Heart right ventricle (tissue), 16 donors: ENCODE measurements at regions not wholly inside any gene's neighbourhood (a gene's known extent, or its start where the extent isn't known, plus 50 kb on each side); places are given as distances from the start of the nearest gene placed in this dataset.

ENCODE experiments used
- ATAC-seq, 8 donors: fragments of 200-7000 bp; cut with Tn5 transposase; one replicate each; pipeline ENCODE4 v1.9.1; 2020; ENCODE audit warnings: mild to moderate bottlenecking in 8 of 8, moderate library complexity in 8 of 8, moderate number of reproducible peaks in 1 of 8
- DNase-seq, 2 donors: peaks; one replicate each; pipeline ENCODE4 v3.0.0-alpha.2; 2020
- H3K27ac ChIP-seq, 10 donors: fragments of 200-600 bp; sonication (generic) in 2 of 10; one replicate each; pipeline versions ENCODE4 v1.5.0 to v1.8.0; 2020 to 2022; ENCODE audit warnings: mild to moderate bottlenecking in 3 of 10
- H3K27me3 ChIP-seq, 7 donors: fragments of 200-600 bp; one replicate each; pipeline ENCODE4 v1.8.0; 2021 to 2022; ENCODE audit warnings: mild to moderate bottlenecking in 2 of 7
- H3K36me3 ChIP-seq, 9 donors: fragments of 200-600 bp; sonication (generic) in 1 of 9; one replicate each; pipeline versions ENCODE4 v1.5.0 to v1.8.0; 2020 to 2022; ENCODE audit warnings: mild to moderate bottlenecking in 2 of 9
- H3K4me1 ChIP-seq, 9 donors: fragments of 200-600 bp; sonication (generic) in 1 of 9; one replicate each; pipeline versions ENCODE4 v1.5.0 to v1.8.0; 2020 to 2022; ENCODE audit warnings: mild to moderate bottlenecking in 4 of 9
- H3K4me3 ChIP-seq, 10 donors: fragments of 200-600 bp; sonication (generic) in 2 of 10; one replicate each; pipeline versions ENCODE4 v1.5.0 to v1.8.0; 2020 to 2022; ENCODE audit warnings: mild to moderate bottlenecking in 7 of 10, moderate library complexity in 2 of 10
- H3K9me3 ChIP-seq, 11 donors: fragments of 200-600 bp in 10 of 11; sonication (generic) in 2 of 11; one replicate each; pipeline versions ENCODE4 v1.5.0 to v1.8.0; 2013 to 2022; ENCODE audit warnings: mild to moderate bottlenecking in 2 of 11, control low read depth in 1 of 11, moderate library complexity in 1 of 11
- WGBS, 2 donors: extraction: QIAGEN DNeasy Blood & Tissue Kit; methylation state at CpG; one replicate each; pipeline ENCODE4 v1.1.7; 2013; ENCODE audit warnings: inconsistent platforms in 1 of 2; 5-methylcytosine and 5-hydroxymethylcytosine counted together
- intact Hi-C, 10 donors: fragments of 100-400 bp; cut with DNase I; formaldehyde crosslinking; loops; one replicate each; pipeline versions ENCODE4 v1.11.1 to v1.14.2; 2022
- TF ChIP-seq, protein P1 (sequence below), 9 donors: fragments of 200-600 bp; sonication (generic) in 2 of 9; IDR thresholded peaks; one replicate each; pipeline versions ENCODE4 v1.5.0 to v1.8.0; 2021 to 2022; ENCODE audit warnings: antibody characterized with exemption in 9 of 9, mild to moderate bottlenecking in 5 of 9, moderate library complexity in 1 of 9
- donor health status: Arrhythmogenic right ventricular cardiomyopathy.
- donor health status: ischemic (EF 13 %, LVEDD 7.1; RV severe dilation, severe dysfunction).
- donor health status: healthy with polysubstance abuse.
- donor health status: DM: no; HTN: yes; CAD: no.
- donor health status: DM: no; HTN: no; CAD: no.
- donor health status: ischemic (EF 25% LVEDD 6.9; RV normal size, moderate dysfunction).
- donor health status: ischemic (EF 25% LVEDD 5.7; RV mildly dilated, moderate dysfunction).
- donor health status: healthy.
- donor health status: DM: yes; HTN: yes; CAD: no.
- donor health status: Ischemic cardiomyopathy.
- donor health status: ischemic (EF 35%, LVEDD 5.7; RV mildly dilated, moderate dysfunction).
- donor health status: nonischemic (EF 11% LVEDD 7.7; RV severe dilation, severe dysfunction).
- donor health status: DM: yes; HTN: yes; CAD: no.
- donor health status: PGD.
- donor health status: ischemic (EF 29% LVEDD 5.4; RV normal size, mild dysfunction).
- donor health status: nonischemic (EF 23%, LVEDD 6.1; RV moderate dilation, normal function).

DNA sequence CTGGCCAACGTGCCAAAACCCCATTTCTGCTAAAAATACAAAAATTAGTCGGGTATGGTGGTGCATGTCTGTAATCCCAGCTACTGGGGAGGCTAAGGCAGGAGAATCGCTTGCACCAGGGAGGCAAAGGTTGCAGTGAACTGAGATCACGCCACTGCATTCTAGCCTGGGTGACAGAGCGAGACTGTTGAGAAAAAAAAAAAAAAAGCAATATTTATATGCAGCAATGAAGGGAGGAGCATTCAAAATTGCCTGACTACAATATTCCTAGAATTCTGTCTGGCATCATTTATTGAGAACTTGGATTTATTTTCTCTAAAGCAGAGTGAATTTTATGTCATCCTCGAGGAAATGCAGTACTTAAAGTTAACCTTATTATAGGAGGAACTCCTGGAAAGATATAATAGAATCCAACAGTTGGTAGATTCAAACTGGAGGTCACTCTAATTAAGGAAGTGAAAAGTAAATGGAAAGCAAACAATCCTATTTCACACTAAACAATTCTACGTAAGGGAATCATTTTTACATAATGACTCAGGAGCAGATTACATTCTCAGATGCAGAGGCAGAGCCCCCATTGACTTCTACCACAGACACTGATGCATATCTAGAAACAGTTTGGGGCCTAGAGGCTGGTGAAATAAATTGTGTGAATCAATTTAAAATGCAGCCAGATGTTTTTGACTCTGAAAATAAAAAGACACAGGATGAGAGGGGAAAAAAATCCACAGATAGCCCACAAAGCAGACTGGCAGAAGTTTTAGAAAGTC lies 82.1 kb upstream of the FHIT start:
- no peaks in the 10 kb centered on the region for H3K4me1 ChIP-seq
- intact Hi-C loops = no loop called here

DNA sequence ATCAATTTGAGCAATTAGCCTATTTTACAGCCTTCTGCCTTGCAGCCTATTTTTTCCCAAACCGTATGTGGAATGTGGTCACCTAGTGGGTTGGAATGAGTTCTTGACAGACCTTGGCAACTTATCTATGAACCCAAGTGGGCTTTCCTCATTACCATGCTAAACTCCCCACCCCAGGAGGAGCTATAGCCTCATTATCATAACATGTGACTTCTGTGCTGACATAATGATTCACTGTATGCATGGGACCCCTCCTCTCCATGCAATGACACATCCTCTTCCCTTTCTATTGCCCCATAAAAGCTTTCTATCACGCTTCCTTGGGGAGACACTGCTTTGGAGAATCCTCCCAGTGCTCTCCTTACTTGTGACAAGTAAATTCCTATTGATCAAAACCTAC lies 83.5 kb upstream of the FHIT start:
- Histone ChIP-seq H3K36me3 (no peaks in the 10 kb centered on the region), H3K27ac (no peak overlapping the region), H3K4me3 (no peak overlapping the region), H3K4me1 (no peaks in the 10 kb centered on the region), H3K27me3 (no peaks in the 10 kb centered on the region), H3K9me3 (peaks cover 0 to 5% (median 0%) of the 10 kb centered on the region in 11 donors)
- no peak for DNase-seq
- intact Hi-C loops = no loop called here
- no peak for ATAC-seq
- 66 to 69% methylated on average over 2 of the region's 2 CpGs for WGBS, 2 donors
- TF ChIP-seq, protein P1, sequence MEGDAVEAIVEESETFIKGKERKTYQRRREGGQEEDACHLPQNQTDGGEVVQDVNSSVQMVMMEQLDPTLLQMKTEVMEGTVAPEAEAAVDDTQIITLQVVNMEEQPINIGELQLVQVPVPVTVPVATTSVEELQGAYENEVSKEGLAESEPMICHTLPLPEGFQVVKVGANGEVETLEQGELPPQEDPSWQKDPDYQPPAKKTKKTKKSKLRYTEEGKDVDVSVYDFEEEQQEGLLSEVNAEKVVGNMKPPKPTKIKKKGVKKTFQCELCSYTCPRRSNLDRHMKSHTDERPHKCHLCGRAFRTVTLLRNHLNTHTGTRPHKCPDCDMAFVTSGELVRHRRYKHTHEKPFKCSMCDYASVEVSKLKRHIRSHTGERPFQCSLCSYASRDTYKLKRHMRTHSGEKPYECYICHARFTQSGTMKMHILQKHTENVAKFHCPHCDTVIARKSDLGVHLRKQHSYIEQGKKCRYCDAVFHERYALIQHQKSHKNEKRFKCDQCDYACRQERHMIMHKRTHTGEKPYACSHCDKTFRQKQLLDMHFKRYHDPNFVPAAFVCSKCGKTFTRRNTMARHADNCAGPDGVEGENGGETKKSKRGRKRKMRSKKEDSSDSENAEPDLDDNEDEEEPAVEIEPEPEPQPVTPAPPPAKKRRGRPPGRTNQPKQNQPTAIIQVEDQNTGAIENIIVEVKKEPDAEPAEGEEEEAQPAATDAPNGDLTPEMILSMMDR (IDR thresholded peaks at IDR 0.05) = no peak

More for the DNA sequence above, 82.1 kb upstream of the FHIT start:
- TF ChIP-seq, protein P1 (IDR thresholded peaks at IDR 0.05) = no peak
- Histone ChIP-seq H3K27ac (no peak overlapping the region), H3K27me3 (no peaks in the 10 kb centered on the region), H3K36me3 (no peaks in the 10 kb centered on the region), H3K9me3 (peaks cover 0 to 5% (median 0%) of the 10 kb centered on the region in 11 donors), H3K4me3 (no peak overlapping the region)
- ATAC-seq (no peak), DNase-seq (no peak)
- WGBS, 2 donors = 73 to 81% methylated on average over 7 of the region's 7 CpGs

DNA sequence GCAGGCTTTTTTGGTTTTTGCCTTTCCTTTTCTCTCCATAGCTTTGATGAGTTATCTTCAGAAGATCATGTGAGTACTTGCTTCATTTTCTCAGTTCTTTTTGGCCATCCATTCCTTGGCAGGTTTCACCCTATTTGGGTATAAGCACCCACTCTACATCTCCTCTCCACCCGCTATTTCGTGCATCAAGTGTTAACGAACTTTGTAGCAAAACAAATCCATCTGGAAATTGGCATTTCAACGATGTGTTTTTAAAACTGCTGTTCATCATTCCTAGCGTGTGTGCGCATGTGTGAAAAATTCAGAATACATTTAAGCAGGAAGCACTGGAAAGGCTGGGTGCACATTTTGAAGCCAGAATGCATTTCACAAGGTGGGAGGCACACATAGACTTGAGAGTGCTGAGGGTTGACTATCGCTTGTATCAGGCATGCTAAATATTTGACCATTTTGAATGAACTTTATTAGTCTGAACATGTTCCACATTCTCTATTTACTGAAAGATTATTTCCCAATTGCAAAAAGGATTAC lies 89.7 kb upstream of the FHIT start:
- TF ChIP-seq, protein P1 (IDR thresholded peaks at IDR 0.05) = no peak
- no peaks in the 10 kb centered on the region for H3K4me1 ChIP-seq
- WGBS, 2 donors = 82 to 87% methylated on average over 7 of the region's 7 CpGs
- no peak for ATAC-seq
- H3K9me3 ChIP-seq = no peaks in the 10 kb centered on the region
- H3K27ac ChIP-seq = no peak overlapping the region
- H3K27me3 ChIP-seq = no peaks in the 10 kb centered on the region
- intact Hi-C loops = no loop called here
- H3K4me3 ChIP-seq = no peak overlapping the region
- DNase-seq = no peak
- H3K36me3 ChIP-seq = no peaks in the 10 kb centered on the region

DNA sequence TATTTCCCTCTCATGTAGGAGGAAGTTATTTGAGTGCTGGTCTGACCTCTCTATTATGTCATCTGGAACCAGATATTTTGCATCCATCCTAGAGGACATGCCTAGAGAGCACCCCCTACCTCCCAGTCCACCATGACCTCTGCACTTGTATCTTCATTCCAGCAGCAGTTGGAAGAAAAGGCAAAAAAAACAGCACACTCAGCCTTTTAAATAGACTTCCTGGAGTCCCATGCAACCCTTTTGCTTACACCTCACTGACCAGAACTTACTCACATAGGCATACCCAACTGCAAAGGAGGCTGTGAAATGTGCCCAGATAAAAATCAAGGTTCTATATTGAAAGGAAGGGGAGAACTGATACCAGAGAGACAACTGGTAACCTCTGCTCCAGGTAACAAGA lies 92.3 kb upstream of the FHIT start:
- H3K9me3 ChIP-seq = no peaks in the 10 kb centered on the region
- H3K27me3 ChIP-seq = no peaks in the 10 kb centered on the region
- H3K4me1 ChIP-seq = no peaks in the 10 kb centered on the region
- no peak overlapping the region for H3K27ac ChIP-seq
- TF ChIP-seq, protein P1 (IDR thresholded peaks at IDR 0.05) = no peak
- ATAC-seq = no peak
- no peak overlapping the region for H3K4me3 ChIP-seq
- DNase-seq = no peak
- intact Hi-C loops = no loop called here
- H3K36me3 ChIP-seq = no peaks in the 10 kb centered on the region
